Ishikawa (cell line): ENCODE measurements at regions not wholly inside any gene's neighbourhood (a gene's known extent, or its start where the extent isn't known, plus 50 kb on each side); places are given as distances from the start of the nearest gene placed in this dataset.

Source experiments
- CEBPB ChIP-seq: IDR thresholded peaks from 2 replicates; pipeline ENCODE4 v1.6.1; 2012
- CREB1 ChIP-seq: IDR thresholded peaks from 2 replicates; pipeline ENCODE4 v1.6.1; 2012; ENCODE audit warnings: low read depth
- EGR1 ChIP-seq: IDR thresholded peaks from 2 replicates; pipeline ENCODE4 v1.6.1; 2012
- EP300 ChIP-seq: IDR thresholded peaks from 2 replicates; pipeline ENCODE4 v1.6.1; 2012; ENCODE audit warnings: borderline replicate concordance
- FOXM1 ChIP-seq: IDR thresholded peaks from 2 replicates; pipeline ENCODE4 v1.6.1; 2012; ENCODE audit warnings: low read depth, borderline replicate concordance
- NFIC ChIP-seq: IDR thresholded peaks from 2 replicates; pipeline ENCODE4 v1.6.1; 2012
- RAD21 ChIP-seq: IDR thresholded peaks from 2 replicates; pipeline ENCODE4 v1.6.1; 2012; ENCODE audit warnings: low read depth
- TAF1 ChIP-seq: IDR thresholded peaks from 2 replicates; pipeline ENCODE4 v1.6.1; 2012; ENCODE audit warnings: low read depth, mild to moderate bottlenecking
- TCF12 ChIP-seq: IDR thresholded peaks from 2 replicates; pipeline ENCODE4 v1.6.1; 2012; ENCODE audit warnings: low read depth
- TEAD4 ChIP-seq: IDR thresholded peaks from 2 replicates; pipeline ENCODE4 v1.6.1; 2012
- YY1 ChIP-seq: IDR thresholded peaks from 2 replicates; pipeline ENCODE4 v1.6.1; 2012; ENCODE audit warnings: low read depth
- ZBTB7A ChIP-seq: IDR thresholded peaks from 2 replicates; pipeline ENCODE4 v1.6.1; 2012; ENCODE audit warnings: low read depth
- TF ChIP-seq, protein P1 (sequence below): IDR thresholded peaks from 2 replicates; pipeline ENCODE4 v1.6.1; 2012; ENCODE audit warnings: low read depth, mild to moderate bottlenecking
- TF ChIP-seq, protein P2 (sequence below): IDR thresholded peaks from 2 replicates; pipeline ENCODE4 v1.6.1; 2012
- TF ChIP-seq, protein P3 (sequence below): IDR thresholded peaks from 2 replicates; pipeline ENCODE4 v1.6.1; 2012

DNA sequence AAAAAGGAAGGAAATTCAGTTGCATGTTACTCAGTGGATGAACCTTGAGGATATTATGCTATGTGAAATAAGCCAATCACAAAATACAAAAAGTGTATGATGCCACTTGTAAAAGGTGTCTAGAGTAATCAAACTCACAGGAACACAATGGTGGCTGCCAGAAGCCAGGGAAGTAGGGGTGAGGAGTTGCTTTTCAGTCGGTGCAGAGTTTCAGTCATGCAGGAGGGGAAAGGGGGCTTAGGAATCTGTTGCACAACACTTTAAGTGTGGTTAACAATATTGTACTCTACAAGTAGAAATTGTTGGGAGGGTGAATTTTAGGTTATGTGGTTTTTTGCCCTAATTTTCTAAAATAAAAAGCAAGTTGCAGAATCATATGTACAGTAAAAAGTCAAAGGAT is 184.2 kb upstream of the RAB4A start:
- TF ChIP-seq TAF1 (no peak), CEBPB (no peak), TEAD4 (no peak), CREB1 (no peak), TCF12 (no peak)
- TF ChIP-seq, protein P1, sequence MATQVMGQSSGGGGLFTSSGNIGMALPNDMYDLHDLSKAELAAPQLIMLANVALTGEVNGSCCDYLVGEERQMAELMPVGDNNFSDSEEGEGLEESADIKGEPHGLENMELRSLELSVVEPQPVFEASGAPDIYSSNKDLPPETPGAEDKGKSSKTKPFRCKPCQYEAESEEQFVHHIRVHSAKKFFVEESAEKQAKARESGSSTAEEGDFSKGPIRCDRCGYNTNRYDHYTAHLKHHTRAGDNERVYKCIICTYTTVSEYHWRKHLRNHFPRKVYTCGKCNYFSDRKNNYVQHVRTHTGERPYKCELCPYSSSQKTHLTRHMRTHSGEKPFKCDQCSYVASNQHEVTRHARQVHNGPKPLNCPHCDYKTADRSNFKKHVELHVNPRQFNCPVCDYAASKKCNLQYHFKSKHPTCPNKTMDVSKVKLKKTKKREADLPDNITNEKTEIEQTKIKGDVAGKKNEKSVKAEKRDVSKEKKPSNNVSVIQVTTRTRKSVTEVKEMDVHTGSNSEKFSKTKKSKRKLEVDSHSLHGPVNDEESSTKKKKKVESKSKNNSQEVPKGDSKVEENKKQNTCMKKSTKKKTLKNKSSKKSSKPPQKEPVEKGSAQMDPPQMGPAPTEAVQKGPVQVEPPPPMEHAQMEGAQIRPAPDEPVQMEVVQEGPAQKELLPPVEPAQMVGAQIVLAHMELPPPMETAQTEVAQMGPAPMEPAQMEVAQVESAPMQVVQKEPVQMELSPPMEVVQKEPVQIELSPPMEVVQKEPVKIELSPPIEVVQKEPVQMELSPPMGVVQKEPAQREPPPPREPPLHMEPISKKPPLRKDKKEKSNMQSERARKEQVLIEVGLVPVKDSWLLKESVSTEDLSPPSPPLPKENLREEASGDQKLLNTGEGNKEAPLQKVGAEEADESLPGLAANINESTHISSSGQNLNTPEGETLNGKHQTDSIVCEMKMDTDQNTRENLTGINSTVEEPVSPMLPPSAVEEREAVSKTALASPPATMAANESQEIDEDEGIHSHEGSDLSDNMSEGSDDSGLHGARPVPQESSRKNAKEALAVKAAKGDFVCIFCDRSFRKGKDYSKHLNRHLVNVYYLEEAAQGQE = no peak

DNA sequence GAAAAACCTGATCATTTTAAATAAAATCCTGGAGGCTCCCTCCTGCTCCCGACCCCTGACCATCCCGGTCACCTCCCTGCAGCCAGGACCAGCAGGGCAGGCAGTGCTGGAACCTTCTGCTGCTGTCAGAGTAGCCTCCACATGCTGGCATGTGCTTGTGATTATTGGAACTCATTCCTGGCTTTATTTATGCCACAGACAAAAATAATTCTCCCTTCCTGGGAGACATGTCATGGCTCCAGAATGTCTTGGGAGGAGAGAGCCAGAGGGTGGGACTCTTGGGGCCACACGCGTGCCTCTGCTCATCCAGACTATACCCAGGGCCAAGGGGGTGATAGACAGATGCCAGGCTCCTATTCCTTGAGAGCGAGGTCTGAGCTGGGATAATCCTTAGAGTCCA is 183.6 kb upstream of the RAB4A start:
- no peak for TF ChIP-seq CEBPB
- no peak for TF ChIP-seq NFIC
- TF ChIP-seq, protein P1 = no peak
- TF ChIP-seq, protein P2, sequence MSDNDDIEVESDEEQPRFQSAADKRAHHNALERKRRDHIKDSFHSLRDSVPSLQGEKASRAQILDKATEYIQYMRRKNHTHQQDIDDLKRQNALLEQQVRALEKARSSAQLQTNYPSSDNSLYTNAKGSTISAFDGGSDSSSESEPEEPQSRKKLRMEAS = no peak
- TF ChIP-seq, protein P3, sequence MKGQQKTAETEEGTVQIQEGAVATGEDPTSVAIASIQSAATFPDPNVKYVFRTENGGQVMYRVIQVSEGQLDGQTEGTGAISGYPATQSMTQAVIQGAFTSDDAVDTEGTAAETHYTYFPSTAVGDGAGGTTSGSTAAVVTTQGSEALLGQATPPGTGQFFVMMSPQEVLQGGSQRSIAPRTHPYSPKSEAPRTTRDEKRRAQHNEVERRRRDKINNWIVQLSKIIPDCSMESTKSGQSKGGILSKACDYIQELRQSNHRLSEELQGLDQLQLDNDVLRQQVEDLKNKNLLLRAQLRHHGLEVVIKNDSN = no peak
- no peak for TF ChIP-seq FOXM1
- TF ChIP-seq YY1 = no peak
- no peak for TF ChIP-seq TAF1
- TF ChIP-seq EP300 = no peak

DNA sequence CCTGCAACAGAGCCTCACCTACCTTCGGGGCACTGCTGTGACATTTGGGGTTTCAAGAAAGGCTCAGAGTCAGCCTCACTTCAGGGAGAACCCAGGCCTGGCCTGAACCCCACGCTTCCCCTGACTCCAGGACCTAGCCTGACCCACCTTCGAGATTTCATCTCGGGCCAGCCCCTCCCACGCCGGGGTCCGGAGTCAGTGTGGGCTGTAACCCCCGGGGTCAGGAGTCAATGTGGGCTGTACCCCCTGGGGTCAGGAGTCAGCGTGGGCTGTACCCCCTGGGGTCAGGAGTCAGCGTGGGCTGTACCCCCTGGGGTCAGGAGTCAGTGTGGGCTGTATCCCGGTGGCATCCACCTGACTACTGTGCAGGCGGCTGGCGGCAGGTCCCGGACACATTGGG is 183.0 kb upstream of the RAB4A start:
- TF ChIP-seq, protein P1 = no peak

DNA sequence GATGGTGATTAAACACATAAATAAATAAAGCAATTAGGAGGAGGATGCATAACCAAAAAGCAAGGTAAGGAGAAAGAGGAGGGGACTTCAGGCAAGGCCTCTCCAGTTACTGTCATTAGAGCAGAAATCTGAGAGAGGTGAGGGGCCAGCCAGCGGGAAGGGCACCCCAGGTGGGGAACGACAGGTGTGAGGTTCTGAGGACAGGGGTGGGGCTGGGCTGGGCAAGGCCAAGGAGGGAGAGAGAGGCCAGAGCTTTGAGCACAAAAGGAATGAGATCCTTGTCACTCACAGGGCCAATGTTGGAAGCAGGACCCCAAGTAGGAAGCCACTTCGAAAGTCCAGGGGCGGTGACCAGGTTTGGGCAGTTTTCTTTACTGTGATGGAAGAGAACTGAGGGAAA is 182.2 kb upstream of the RAB4A start:
- TF ChIP-seq TAF1 (no peak), EGR1 (no peak), CREB1 (no peak), CEBPB (no peak), TEAD4 (no peak), ZBTB7A (no peak), NFIC (no peak), YY1 (no peak), TCF12 (no peak), RAD21 (no peak), FOXM1 (no peak), EP300 (no peak)
- TF ChIP-seq, protein P2 = no peak
- TF ChIP-seq, protein P3 = no peak
- TF ChIP-seq, protein P1 = no peak
